ENCODE measurements at regions not wholly inside any gene's neighbourhood (a gene's known extent, or its start where the extent isn't known, plus 50 kb on each side); places are given as distances from the start of the nearest gene placed in this dataset.

DNA sequence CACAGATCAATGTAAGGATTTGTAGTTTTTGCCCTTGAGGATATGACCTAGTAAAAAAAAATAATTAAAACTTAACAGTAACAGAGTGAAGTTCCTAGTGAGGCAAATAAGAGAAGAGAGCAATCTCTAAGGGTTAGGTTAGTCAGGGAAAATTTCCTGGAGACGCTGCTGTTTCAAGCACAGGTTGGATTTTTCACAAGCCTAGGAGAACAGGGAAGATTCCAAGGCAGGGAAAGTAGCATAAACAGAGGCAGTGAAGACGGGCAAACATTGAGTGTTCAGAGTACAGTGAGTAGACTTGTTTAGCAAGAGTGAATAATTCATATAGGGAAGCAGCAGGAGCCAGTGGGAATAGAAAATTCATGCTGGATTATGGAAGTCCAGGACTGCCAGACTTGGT is 212.8 kb downstream of the SPANXN3 start:
- no peak for TF ChIP-seq CTCF (IDR thresholded peaks at IDR 0.05)
- TF ChIP-seq POLR2AphosphoS5 (IDR thresholded peaks at IDR 0.05), result no peak
- no peak for TF ChIP-seq POLR2A (IDR thresholded peaks at IDR 0.05)
- no peak for TF ChIP-seq EP300 (IDR thresholded peaks at IDR 0.05)
